HepG2 (cell line): ENCODE measurements at regions not wholly inside any gene's neighbourhood (a gene's known extent, or its start where the extent isn't known, plus 50 kb on each side); places are given as distances from the start of the nearest gene placed in this dataset.
A peak's percentile ranks its signal among the peaks of the same experiment; 100 is the strongest.

Experiments used
- ATRX ChIP-seq: sonication (generic); formaldehyde crosslinking; IDR thresholded peaks from 2 replicates; pipeline ENCODE4 v1.4.0; 2020; ENCODE audit warnings: missing genetic modification reagents, borderline replicate concordance
- CC2D1A ChIP-seq: sonication (generic); formaldehyde crosslinking; IDR thresholded peaks from 2 replicates; pipeline ENCODE4 v1.8.1; 2023; ENCODE audit warnings: mild to moderate bottlenecking, missing genetic modification reagents
- ETV5 ChIP-seq: IDR thresholded peaks from 2 replicates; pipeline ENCODE4 v1.6.1; 2018; ENCODE audit warnings: missing biosample characterization, missing genetic modification reagents, inconsistent platforms, borderline replicate concordance
- HES4 ChIP-seq: sonication (generic); formaldehyde crosslinking; IDR thresholded peaks from 2 replicates; pipeline ENCODE4 v1.9.0; 2021; ENCODE audit warnings: mild to moderate bottlenecking, missing genetic modification reagents, borderline replicate concordance
- HMG20B ChIP-seq: conservative IDR thresholded peaks from 2 replicates; pipeline ENCODE4 v1.6.1; 2016; ENCODE audit warnings: missing genetic modification reagents, missing compliant biosample characterization
- JARID2 ChIP-seq: sonication (generic); formaldehyde crosslinking; IDR thresholded peaks from 2 replicates; pipeline ENCODE4 v1.8.1; 2023; ENCODE audit warnings: missing genetic modification reagents, inconsistent platforms; ENCODE audit not compliant: insufficient replicate concordance
- SMAD9 ChIP-seq: sonication (generic); formaldehyde crosslinking; IDR thresholded peaks from 2 replicates; pipeline ENCODE4 v1.5.1; 2020; ENCODE audit warnings: mild to moderate bottlenecking, missing genetic modification reagents
- XBP1 ChIP-seq: sonication (generic); formaldehyde crosslinking; IDR thresholded peaks from 2 replicates; pipeline ENCODE4 v1.5.0; 2020; ENCODE audit warnings: missing genetic modification reagents
- ZBTB7B ChIP-seq: sonication (generic); formaldehyde crosslinking; IDR thresholded peaks from 2 replicates; pipeline ENCODE4 v1.4.0; 2020; ENCODE audit warnings: missing genetic modification reagents
- ZFYVE20 ChIP-seq: sonication (generic); formaldehyde crosslinking; IDR thresholded peaks from 2 replicates; pipeline ENCODE4 v1.8.0; 2023; ENCODE audit warnings: low read depth, mild to moderate bottlenecking, moderate library complexity, missing genetic modification reagents, borderline replicate concordance
- ZKSCAN1 ChIP-seq: fragments of 150-350 bp; IDR thresholded peaks from 2 replicates; pipeline ENCODE4 v1.6.1; 2014; ENCODE audit warnings: low read length
- ZNF337 ChIP-seq: sonication (generic); formaldehyde crosslinking; IDR thresholded peaks from 2 replicates; pipeline ENCODE4 v1.5.1; 2020; ENCODE audit warnings: missing genetic modification reagents, low read depth, mild to moderate bottlenecking, borderline replicate concordance
- ZSCAN9 ChIP-seq: IDR thresholded peaks from 2 replicates; pipeline ENCODE4 v1.6.1; 2016; ENCODE audit warnings: borderline replicate concordance
- TF ChIP-seq, protein P1 (sequence below): IDR thresholded peaks from 2 replicates; pipeline ENCODE4 v1.6.1; 2016; ENCODE audit warnings: low read depth
- TF ChIP-seq, protein P2 (sequence below): sonication (generic); formaldehyde crosslinking; IDR thresholded peaks from 2 replicates; pipeline ENCODE4 v1.5.1; 2020; ENCODE audit warnings: mild to moderate bottlenecking, missing genetic modification reagents, borderline replicate concordance
- TF ChIP-seq, protein P3 (sequence below), 2 experiments: IDR thresholded peaks; 2 replicates each; pipeline ENCODE4 v1.6.1; 2011 to 2012; ENCODE audit warnings: low read length in 2 of 2, borderline replicate concordance in 1 of 2, low read depth in 1 of 2, mild to moderate bottlenecking in 1 of 2, moderate library complexity in 1 of 2
- TF ChIP-seq, protein P4 (sequence below): sonication (generic); formaldehyde crosslinking; IDR thresholded peaks from 2 replicates; pipeline ENCODE4 v1.4.0; 2020; ENCODE audit warnings: mild to moderate bottlenecking, missing genetic modification reagents

DNA sequence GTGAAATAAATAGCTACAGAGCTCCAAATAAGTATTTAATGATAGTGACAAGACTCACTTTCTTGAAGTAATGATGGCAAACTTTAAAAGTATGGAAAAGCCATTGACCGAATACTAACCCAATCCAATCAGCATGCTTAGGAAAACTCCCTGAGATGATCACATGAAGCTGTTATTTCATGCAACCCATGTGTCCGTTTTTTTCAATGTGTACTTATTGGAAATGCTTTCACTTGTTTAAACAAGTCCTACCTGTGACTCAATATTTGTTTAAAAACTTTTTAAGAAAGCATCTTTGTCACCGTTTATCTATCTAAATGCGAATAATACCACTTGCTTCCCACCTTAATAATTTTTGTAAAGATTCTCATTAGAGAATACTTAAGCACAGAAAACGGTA, 185.8 kb downstream of the NRIP1 start (continued):
- TF ChIP-seq, protein P1, sequence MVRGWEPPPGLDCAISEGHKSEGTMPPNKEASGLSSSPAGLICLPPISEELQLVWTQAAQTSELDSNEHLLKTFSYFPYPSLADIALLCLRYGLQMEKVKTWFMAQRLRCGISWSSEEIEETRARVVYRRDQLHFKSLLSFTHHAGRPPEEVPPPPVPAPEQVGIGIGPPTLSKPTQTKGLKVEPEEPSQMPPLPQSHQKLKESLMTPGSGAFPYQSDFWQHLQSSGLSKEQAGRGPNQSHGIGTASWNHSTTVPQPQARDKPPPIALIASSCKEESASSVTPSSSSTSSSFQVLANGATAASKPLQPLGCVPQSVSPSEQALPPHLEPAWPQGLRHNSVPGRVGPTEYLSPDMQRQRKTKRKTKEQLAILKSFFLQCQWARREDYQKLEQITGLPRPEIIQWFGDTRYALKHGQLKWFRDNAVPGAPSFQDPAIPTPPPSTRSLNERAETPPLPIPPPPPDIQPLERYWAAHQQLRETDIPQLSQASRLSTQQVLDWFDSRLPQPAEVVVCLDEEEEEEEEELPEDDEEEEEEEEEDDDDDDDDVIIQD (CRISPR knock-in tag) = peak; percentile 96
- TF ChIP-seq ETV5 (0 out of 2 replicates have a peak, but pooled peaks have one; percentile 21), HMG20B (CRISPR knock-in tag) (0 out of 2 replicates have a peak, but pooled peaks have one; percentile 32), HES4 (CRISPR knock-in tag) (no peak), ZSCAN9 (CRISPR knock-in tag) (no peak), ZNF337 (CRISPR knock-in tag) (no peak), ZBTB7B (CRISPR knock-in tag) (no peak), ZFYVE20 (CRISPR knock-in tag) (no peak), ATRX (no peak), JARID2 (CRISPR knock-in tag) (no peak), ZKSCAN1 (no peak), SMAD9 (CRISPR knock-in tag) (no peak), XBP1 (no peak), CC2D1A (CRISPR knock-in tag) (no peak)
- TF ChIP-seq, protein P2, sequence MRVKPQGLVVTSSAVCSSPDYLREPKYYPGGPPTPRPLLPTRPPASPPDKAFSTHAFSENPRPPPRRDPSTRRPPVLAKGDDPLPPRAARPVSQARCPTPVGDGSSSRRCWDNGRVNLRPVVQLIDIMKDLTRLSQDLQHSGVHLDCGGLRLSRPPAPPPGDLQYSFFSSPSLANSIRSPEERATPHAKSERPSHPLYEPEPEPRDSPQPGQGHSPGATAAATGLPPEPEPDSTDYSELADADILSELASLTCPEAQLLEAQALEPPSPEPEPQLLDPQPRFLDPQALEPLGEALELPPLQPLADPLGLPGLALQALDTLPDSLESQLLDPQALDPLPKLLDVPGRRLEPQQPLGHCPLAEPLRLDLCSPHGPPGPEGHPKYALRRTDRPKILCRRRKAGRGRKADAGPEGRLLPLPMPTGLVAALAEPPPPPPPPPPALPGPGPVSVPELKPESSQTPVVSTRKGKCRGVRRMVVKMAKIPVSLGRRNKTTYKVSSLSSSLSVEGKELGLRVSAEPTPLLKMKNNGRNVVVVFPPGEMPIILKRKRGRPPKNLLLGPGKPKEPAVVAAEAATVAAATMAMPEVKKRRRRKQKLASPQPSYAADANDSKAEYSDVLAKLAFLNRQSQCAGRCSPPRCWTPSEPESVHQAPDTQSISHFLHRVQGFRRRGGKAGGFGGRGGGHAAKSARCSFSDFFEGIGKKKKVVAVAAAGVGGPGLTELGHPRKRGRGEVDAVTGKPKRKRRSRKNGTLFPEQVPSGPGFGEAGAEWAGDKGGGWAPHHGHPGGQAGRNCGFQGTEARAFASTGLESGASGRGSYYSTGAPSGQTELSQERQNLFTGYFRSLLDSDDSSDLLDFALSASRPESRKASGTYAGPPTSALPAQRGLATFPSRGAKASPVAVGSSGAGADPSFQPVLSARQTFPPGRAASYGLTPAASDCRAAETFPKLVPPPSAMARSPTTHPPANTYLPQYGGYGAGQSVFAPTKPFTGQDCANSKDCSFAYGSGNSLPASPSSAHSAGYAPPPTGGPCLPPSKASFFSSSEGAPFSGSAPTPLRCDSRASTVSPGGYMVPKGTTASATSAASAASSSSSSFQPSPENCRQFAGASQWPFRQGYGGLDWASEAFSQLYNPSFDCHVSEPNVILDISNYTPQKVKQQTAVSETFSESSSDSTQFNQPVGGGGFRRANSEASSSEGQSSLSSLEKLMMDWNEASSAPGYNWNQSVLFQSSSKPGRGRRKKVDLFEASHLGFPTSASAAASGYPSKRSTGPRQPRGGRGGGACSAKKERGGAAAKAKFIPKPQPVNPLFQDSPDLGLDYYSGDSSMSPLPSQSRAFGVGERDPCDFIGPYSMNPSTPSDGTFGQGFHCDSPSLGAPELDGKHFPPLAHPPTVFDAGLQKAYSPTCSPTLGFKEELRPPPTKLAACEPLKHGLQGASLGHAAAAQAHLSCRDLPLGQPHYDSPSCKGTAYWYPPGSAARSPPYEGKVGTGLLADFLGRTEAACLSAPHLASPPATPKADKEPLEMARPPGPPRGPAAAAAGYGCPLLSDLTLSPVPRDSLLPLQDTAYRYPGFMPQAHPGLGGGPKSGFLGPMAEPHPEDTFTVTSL (CRISPR knock-in tag) = peak; percentile 96
- TF ChIP-seq, protein P3, sequence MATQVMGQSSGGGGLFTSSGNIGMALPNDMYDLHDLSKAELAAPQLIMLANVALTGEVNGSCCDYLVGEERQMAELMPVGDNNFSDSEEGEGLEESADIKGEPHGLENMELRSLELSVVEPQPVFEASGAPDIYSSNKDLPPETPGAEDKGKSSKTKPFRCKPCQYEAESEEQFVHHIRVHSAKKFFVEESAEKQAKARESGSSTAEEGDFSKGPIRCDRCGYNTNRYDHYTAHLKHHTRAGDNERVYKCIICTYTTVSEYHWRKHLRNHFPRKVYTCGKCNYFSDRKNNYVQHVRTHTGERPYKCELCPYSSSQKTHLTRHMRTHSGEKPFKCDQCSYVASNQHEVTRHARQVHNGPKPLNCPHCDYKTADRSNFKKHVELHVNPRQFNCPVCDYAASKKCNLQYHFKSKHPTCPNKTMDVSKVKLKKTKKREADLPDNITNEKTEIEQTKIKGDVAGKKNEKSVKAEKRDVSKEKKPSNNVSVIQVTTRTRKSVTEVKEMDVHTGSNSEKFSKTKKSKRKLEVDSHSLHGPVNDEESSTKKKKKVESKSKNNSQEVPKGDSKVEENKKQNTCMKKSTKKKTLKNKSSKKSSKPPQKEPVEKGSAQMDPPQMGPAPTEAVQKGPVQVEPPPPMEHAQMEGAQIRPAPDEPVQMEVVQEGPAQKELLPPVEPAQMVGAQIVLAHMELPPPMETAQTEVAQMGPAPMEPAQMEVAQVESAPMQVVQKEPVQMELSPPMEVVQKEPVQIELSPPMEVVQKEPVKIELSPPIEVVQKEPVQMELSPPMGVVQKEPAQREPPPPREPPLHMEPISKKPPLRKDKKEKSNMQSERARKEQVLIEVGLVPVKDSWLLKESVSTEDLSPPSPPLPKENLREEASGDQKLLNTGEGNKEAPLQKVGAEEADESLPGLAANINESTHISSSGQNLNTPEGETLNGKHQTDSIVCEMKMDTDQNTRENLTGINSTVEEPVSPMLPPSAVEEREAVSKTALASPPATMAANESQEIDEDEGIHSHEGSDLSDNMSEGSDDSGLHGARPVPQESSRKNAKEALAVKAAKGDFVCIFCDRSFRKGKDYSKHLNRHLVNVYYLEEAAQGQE (IDR thresholded peaks at IDR 0.05; ENCODE audit: borderline replicate concordance in 1 of 2, low read depth in 1 of 2, low read length in 2 of 2) = no peak
- TF ChIP-seq, protein P4, sequence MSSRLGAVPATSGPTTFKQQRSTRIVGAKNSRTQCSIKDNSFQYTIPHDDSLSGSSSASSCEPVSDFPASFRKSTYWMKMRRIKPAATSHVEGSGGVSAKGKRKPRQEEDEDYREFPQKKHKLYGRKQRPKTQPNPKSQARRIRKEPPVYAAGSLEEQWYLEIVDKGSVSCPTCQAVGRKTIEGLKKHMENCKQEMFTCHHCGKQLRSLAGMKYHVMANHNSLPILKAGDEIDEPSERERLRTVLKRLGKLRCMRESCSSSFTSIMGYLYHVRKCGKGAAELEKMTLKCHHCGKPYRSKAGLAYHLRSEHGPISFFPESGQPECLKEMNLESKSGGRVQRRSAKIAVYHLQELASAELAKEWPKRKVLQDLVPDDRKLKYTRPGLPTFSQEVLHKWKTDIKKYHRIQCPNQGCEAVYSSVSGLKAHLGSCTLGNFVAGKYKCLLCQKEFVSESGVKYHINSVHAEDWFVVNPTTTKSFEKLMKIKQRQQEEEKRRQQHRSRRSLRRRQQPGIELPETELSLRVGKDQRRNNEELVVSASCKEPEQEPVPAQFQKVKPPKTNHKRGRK (CRISPR knock-in tag) = no peak
